Thoracic aorta (tissue), 2 donors: ENCODE measurements at regions not wholly inside any gene's neighbourhood (a gene's known extent, or its start where the extent isn't known, plus 50 kb on each side); places are given as distances from the start of the nearest gene placed in this dataset.

Source experiments
- ATAC-seq: fragments of 150-250 bp; one replicate; pipeline ENCODE4 v1.8.0; 2017; ENCODE audit warnings: low read depth; ENCODE audit not compliant: insufficient number of reproducible peaks, low FRiP score
- DNase-seq: peaks from one replicate; pipeline ENCODE4 v3.0.0-alpha.2; 2020; ENCODE audit warnings: low spot score
- H3K27ac ChIP-seq, 2 donors: fragments of 200-600 bp; sonication (generic); 1 replicate in 1 of 2; 2 replicates in 1 of 2; pipeline ENCODE4 v1.5.1; 2016; ENCODE audit warnings: mild to moderate bottlenecking in 2 of 2, moderate library complexity in 2 of 2
- H3K27me3 ChIP-seq: fragments of 200-600 bp; sonication (generic); replicated peaks from 2 replicates; pipeline ENCODE4 v1.6.0; 2016; ENCODE audit warnings: mild to moderate bottlenecking; ENCODE audit not compliant: insufficient read depth
- H3K36me3 ChIP-seq: fragments of 200-600 bp; sonication (generic); one replicate; pipeline ENCODE4 v1.5.1; 2016
- H3K4me1 ChIP-seq, 2 donors: fragments of 200-600 bp; sonication (generic); 1 replicate in 1 of 2; 2 replicates in 1 of 2; pipeline versions ENCODE4 v1.5.1 to v1.6.0; 2016; ENCODE audit warnings: low read depth in 2 of 2, mild to moderate bottlenecking in 1 of 2; ENCODE audit not compliant: control insufficient read depth in 1 of 2
- H3K4me3 ChIP-seq: fragments of 200-600 bp; sonication (generic); 2 replicates; pipeline ENCODE4 v1.5.1; 2016; ENCODE audit warnings: mild to moderate bottlenecking
- H3K9me3 ChIP-seq: fragments of 200-600 bp; sonication (generic); 2 replicates; pipeline ENCODE4 v1.5.1; 2016
- CTCF ChIP-seq: fragments of 200-600 bp; sonication (generic); IDR thresholded peaks from one replicate; pipeline ENCODE4 v1.5.1; 2019; ENCODE audit warnings: antibody characterized with exemption

DNA sequence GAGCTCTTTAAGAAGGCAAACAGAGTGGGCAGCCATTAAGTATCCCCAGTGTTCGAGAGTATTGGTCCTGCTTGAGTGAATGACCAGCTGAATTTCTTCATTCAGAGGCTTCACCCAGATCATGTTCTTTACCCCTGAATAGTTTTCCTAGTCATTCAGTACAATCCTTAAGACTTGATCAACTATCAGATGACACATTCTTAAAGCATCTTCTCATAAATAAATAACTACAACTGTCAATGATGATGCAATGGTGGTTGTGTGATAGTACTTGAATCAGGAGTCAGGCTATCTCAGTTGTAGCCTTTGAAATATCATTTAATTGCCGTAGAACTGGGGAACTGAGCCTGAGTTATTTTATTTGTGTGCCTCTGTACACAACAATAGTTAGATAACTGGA lies 416.8 kb upstream of the CCL2 start:
- Histone ChIP-seq H3K27me3 (no peaks in the 10 kb centered on the region), H3K4me3 (no peak overlapping the region)

GRCh38 chr17:33847900-33848299 lies 407.2 kb upstream of the CCL2 start:
- DNase-seq (no peak), ATAC-seq (no peak)
- H3K4me3 ChIP-seq: no peak overlapping the region
- H3K36me3 ChIP-seq: no peaks in the 10 kb centered on the region
- H3K27me3 ChIP-seq: no peaks in the 10 kb centered on the region
- H3K9me3 ChIP-seq: no peaks in the 10 kb centered on the region
- H3K27ac ChIP-seq: no peak overlapping the region
- no peaks in the 10 kb centered on the region for H3K4me1 ChIP-seq
- TF ChIP-seq CTCF: no peak

More for the DNA sequence above, 416.8 kb upstream of the CCL2 start:
- ATAC-seq (no peak), DNase-seq (no peak)
- no peak for TF ChIP-seq CTCF
- H3K9me3 ChIP-seq: no peaks in the 10 kb centered on the region
- H3K36me3 ChIP-seq: no peaks in the 10 kb centered on the region
- no peaks in the 10 kb centered on the region for H3K4me1 ChIP-seq
- H3K27ac ChIP-seq: no peak overlapping the region

DNA sequence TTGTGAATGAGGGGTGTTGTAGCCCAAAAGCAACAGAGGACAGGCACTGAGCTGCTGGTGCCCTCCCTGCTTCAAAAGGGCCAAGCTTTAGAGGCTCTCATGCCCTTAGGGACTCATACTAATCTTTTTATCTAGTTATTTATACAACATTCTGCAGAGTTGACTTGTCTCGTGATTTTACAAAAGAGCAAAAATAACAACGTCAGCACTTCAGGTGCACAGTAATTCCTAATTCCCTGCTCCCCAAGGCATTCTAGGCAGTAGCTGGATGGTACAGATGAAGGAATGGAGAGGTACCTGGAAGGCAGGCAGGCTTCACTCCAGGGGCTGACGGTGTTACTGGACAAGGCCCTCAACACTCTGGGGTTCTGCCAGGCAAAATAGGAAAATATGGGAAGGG lies 406.7 kb upstream of the CCL2 start:
- Histone ChIP-seq H3K27me3 (no peaks in the 10 kb centered on the region), H3K27ac (no peak overlapping the region), H3K9me3 (no peaks in the 10 kb centered on the region), H3K4me3 (no peak overlapping the region), H3K36me3 (no peaks in the 10 kb centered on the region), H3K4me1 (no peaks in the 10 kb centered on the region)
- no peak for ATAC-seq
- no peak for TF ChIP-seq CTCF
- DNase-seq: no peak

DNA sequence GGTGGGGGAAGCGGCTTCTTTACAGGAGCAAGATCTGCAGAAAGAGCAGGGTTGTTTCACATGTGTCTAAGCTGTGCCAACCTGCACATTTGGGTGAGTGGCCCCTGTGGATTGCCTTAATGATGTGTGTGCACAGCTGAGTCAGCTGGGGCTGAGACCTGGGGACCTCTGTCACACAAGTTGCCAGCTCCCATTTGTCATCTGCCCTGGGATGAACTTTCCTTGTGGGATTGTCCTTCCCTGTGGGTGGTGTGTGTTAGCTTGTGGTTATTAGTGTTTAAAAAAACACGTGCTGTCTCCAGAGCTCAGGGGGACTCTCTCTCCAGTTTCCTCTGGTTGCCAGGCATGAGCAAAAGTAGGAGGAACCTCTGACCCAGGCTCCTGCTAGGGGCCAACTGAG lies 400.5 kb upstream of the CCL2 start:
- no peak for TF ChIP-seq CTCF
- DNase-seq (no peak), ATAC-seq (no peak)
- H3K36me3 ChIP-seq: no peaks in the 10 kb centered on the region
- no peak overlapping the region for H3K4me3 ChIP-seq
- H3K27me3 ChIP-seq: no peaks in the 10 kb centered on the region
- no peaks in the 10 kb centered on the region for H3K9me3 ChIP-seq
- no peaks in the 10 kb centered on the region for H3K4me1 ChIP-seq
- no peak overlapping the region for H3K27ac ChIP-seq

GRCh38 chr17:33858121-33858520 lies 397.0 kb upstream of the CCL2 start:
- ATAC-seq: no peak
- no peak overlapping the region for H3K4me3 ChIP-seq

More at GRCh38 chr17:33858121-33858520, 397.0 kb upstream of the CCL2 start:
- H3K27ac ChIP-seq: no peak overlapping the region
- TF ChIP-seq CTCF: no peak
- H3K4me1 ChIP-seq: no peaks in the 10 kb centered on the region
- H3K9me3 ChIP-seq: no peaks in the 10 kb centered on the region
- H3K27me3 ChIP-seq: no peaks in the 10 kb centered on the region
- DNase-seq: no peak
- no peaks in the 10 kb centered on the region for H3K36me3 ChIP-seq
